ENCODE measurements at regions not wholly inside any gene's neighbourhood (a gene's known extent, or its start where the extent isn't known, plus 50 kb on each side); places are given as distances from the start of the nearest gene placed in this dataset.
A peak's percentile ranks its signal among the peaks of the same experiment; 100 is the strongest.

DNA sequence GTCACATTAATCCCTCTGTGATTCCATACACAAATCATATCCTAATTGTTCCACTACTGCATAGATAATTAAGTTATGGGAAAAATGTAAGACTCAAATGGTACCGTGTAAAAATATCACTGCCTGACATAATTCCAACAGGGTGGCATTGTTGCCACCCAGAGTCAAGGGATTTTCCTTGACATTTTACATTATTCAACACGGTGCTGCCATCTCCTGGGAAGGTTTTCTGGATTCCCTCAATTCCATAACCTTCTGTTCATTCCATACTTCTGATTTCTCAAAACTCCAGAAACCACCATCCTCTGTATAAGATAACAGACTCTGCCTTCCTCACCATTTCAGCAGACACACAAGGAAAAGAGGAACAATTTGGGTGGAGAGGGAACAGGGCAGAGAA lies 495.9 kb downstream of the XPNPEP1 start:
- Histone ChIP-seq H2AK9ac (replicated peaks; ENCODE audit: low read depth, low read length, poor library complexity) (no peak overlapping the region), H3K27ac (ENCODE audit: insufficient read depth, low read length) (no peak overlapping the region), H2BK15ac (ENCODE audit: low read depth, low read length) (no peak overlapping the region; the same call in 2 of the 3 replicates), H3K27me3 (ENCODE audit: control insufficient read depth, insufficient read depth, low read length) (no peaks in the 10 kb centered on the region), H3K4me3 (ENCODE audit: insufficient read depth, low read depth, low read length) (no peak overlapping the region), H3K56ac (ENCODE audit: extremely low read depth, insufficient read depth, low read length) (no peak overlapping the region), H3K18ac (ENCODE audit: low read depth, low read length) (no peak overlapping the region), H4K91ac (ENCODE audit: insufficient read depth, low read depth, low read length) (no peak overlapping the region), H3K4me2 (ENCODE audit: low read depth, low read length) (no peak overlapping the region), H3K23ac (ENCODE audit: low read depth, low read length) (no peak overlapping the region), H3K9me3 (ENCODE audit: control insufficient read depth, insufficient read depth, low read length) (no peaks in the 10 kb centered on the region), H4K20me1 (ENCODE audit: insufficient read depth, low read length) (no peaks in the 10 kb centered on the region), H4K5ac (ENCODE audit: low read depth, low read length) (no peak overlapping the region), H3K79me1 (ENCODE audit: low read depth in 1 of 2, low read length in 2 of 2) (no peaks in the 10 kb centered on the region), H3K36me3 (ENCODE audit: control insufficient read depth, insufficient read depth, low read length) (no peaks in the 10 kb centered on the region), H2AFZ (replicated peaks; ENCODE audit: low read length, poor library complexity) (no peak overlapping the region), H3K14ac (replicated peaks; ENCODE audit: low read depth, low read length) (no peak overlapping the region), H3K9ac (ENCODE audit: low read depth, low read length) (no peak overlapping the region), H2BK20ac (ENCODE audit: low read depth, low read length) (no peak overlapping the region), H2BK120ac (ENCODE audit: low read depth, low read length) (no peak overlapping the region), H2AK5ac (ENCODE audit: low read depth, low read length) (no peak overlapping the region), H2BK5ac (ENCODE audit: low read depth, low read length, poor library complexity, severe bottlenecking) (no peak overlapping the region), H3K9me1 (ENCODE audit: insufficient read depth, low read length) (no peaks in the 10 kb centered on the region), H3K4me1 (ENCODE audit: control insufficient read depth, insufficient read depth, low read length) (peaks cover 2% of the 10 kb centered on the region; the same call in 1 of the 2 replicates), H4K8ac (ENCODE audit: low read depth in 2 of 2, low read length in 2 of 2) (peak overlapping the region in 1 of 2 experiments; percentile 30; a peak in 1 of 4 replicates), H3K4ac (ENCODE audit: low read depth, low read length) (no peak overlapping the region)
- peak; percentile 62 for ATAC-seq (ENCODE audit: low read depth)
- dilution Hi-C loops (cut with HindIII; ENCODE audit: low sequenced_read_pairs, unreplicated experiment) (no loop called here), intact Hi-C loops (cut with micrococcal nuclease) (loop anchor here (5.0 kb wide), 2 partner anchors 515 to 885 kb away; no protein-coding TSS in a partner anchor), in situ Hi-C loops (cut with MboI; ENCODE audit: low sequenced_read_pairs) (no loop called here)
- POLR2A ChIA-PET (ENCODE audit: unreplicated experiment) = no interaction called here
- CTCF ChIA-PET = no interaction called here
- peak; percentile 51 for DNase-seq
- TF ChIP-seq MAZ (IDR thresholded peaks at IDR 0.05; ENCODE audit: borderline replicate concordance, low read depth, low read length) = no peak
- peak; percentile 64 for TF ChIP-seq CTCF (conservative IDR thresholded peaks at IDR 0.05; ENCODE audit: low read depth, low read length)
- no peak for TF ChIP-seq RFX5 (IDR thresholded peaks at IDR 0.05; ENCODE audit: low read depth, low read length)
- peak; percentile 76 for TF ChIP-seq RAD21 (IDR thresholded peaks at IDR 0.05; ENCODE audit: low read length)
- TF ChIP-seq, protein P1, sequence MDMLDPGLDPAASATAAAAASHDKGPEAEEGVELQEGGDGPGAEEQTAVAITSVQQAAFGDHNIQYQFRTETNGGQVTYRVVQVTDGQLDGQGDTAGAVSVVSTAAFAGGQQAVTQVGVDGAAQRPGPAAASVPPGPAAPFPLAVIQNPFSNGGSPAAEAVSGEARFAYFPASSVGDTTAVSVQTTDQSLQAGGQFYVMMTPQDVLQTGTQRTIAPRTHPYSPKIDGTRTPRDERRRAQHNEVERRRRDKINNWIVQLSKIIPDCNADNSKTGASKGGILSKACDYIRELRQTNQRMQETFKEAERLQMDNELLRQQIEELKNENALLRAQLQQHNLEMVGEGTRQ (IDR thresholded peaks at IDR 0.05; ENCODE audit: low read depth, low read length) = no peak
- peak; percentile 50 for TF ChIP-seq SMC3 (IDR thresholded peaks at IDR 0.05; ENCODE audit: low read depth, low read length)
- no CpG with 5 or more reads among the region's 2 CpGs for WGBS, 2 experiments (ENCODE audit: extremely low coverage in 2 of 2, insufficient read length in 1 of 2)
- no TSS peak for BruUV-seq (replicated peaks)

All from IMR-90 (cell line).